Stimulated activated memory B cell treated with anti-CD40 and anti-IgM and Interleukin-4, amounts not matched to agents 10 μg/mL and 1 μg/mL and 100 μg/mL, for 72 hours (primary cell): ENCODE measurements at regions not wholly inside any gene's neighbourhood (a gene's known extent, or its start where the extent isn't known, plus 50 kb on each side); places are given as distances from the start of the nearest gene placed in this dataset.
"Not testable (repeated sequence)": the region's sequence is repeated elsewhere in the genome, so short reads cannot be mapped to it uniquely, and the experiment has no call there.

Experiments used
- ATAC-seq: fragments of 150-1000 bp; cut with Tn5 transposase; 2 replicates; pipeline ENCODE4 v1.10.0; 2021
- H3K27ac Mint-ChIP-seq: one replicate; pipeline ENCODE4 v1.8.0; 2022; ENCODE audit warnings: mild to moderate bottlenecking, mixed read lengths
- H3K27me3 Mint-ChIP-seq: one replicate; pipeline ENCODE4 v1.8.0; 2022; ENCODE audit warnings: mixed read lengths
- H3K36me3 Mint-ChIP-seq: one replicate; pipeline ENCODE4 v1.8.0; 2022; ENCODE audit warnings: mixed read lengths
- H3K4me1 Mint-ChIP-seq: one replicate; pipeline ENCODE4 v1.8.0; 2022; ENCODE audit warnings: mixed read lengths
- H3K4me3 Mint-ChIP-seq: one replicate; pipeline ENCODE4 v1.8.0; 2022; ENCODE audit warnings: mild to moderate bottlenecking, moderate library complexity, mixed read lengths
- H3K9me3 Mint-ChIP-seq: one replicate; pipeline ENCODE4 v1.8.0; 2022; ENCODE audit warnings: mixed read lengths

- no peaks in the 10 kb centered on the region for H3K27me3 Mint-ChIP-seq
- H3K4me3 Mint-ChIP-seq: no peak overlapping the region
- no peak overlapping the region for H3K27ac Mint-ChIP-seq
- ATAC-seq: no peak
- no peaks in the 10 kb centered on the region for H3K36me3 Mint-ChIP-seq
- H3K4me1 Mint-ChIP-seq: no peaks in the 10 kb centered on the region
- H3K9me3 Mint-ChIP-seq: no peaks in the 10 kb centered on the region
Observed at GRCh38 chr4:117014236-117014635, 71.1 kb downstream of the TRAM1L1 start.

- no peaks in the 10 kb centered on the region for H3K36me3 Mint-ChIP-seq
- no peaks in the 10 kb centered on the region for H3K4me1 Mint-ChIP-seq
- H3K27ac Mint-ChIP-seq: no peak overlapping the region
- ATAC-seq: no peak
- no peak overlapping the region for H3K4me3 Mint-ChIP-seq
- H3K27me3 Mint-ChIP-seq: no peaks in the 10 kb centered on the region
- no peaks in the 10 kb centered on the region for H3K9me3 Mint-ChIP-seq
Observed at GRCh38 chr4:117010671-117011070, 74.7 kb downstream of the TRAM1L1 start.

- no peak for ATAC-seq
Observed at GRCh38 chr4:117001077-117001476, 84.3 kb downstream of the TRAM1L1 start.

GRCh38 chr4:116982656-116983055, 102.7 kb downstream of the TRAM1L1 start:
- no peak for ATAC-seq
- peaks cover 5% of the 10 kb centered on the region for H3K9me3 Mint-ChIP-seq

More at GRCh38 chr4:117001077-117001476, 84.3 kb downstream of the TRAM1L1 start:
- H3K9me3 Mint-ChIP-seq: no peaks in the 10 kb centered on the region
- no peak overlapping the region for H3K4me3 Mint-ChIP-seq
- H3K27ac Mint-ChIP-seq: no peak overlapping the region
- H3K4me1 Mint-ChIP-seq: no peaks in the 10 kb centered on the region
- H3K27me3 Mint-ChIP-seq: no peaks in the 10 kb centered on the region
- no peaks in the 10 kb centered on the region for H3K36me3 Mint-ChIP-seq

GRCh38 chr4:116980436-116980835, 104.9 kb downstream of the TRAM1L1 start:
- not testable (repeated sequence) for H3K4me3 Mint-ChIP-seq, H3K4me1 Mint-ChIP-seq

More at GRCh38 chr4:116982656-116983055, 102.7 kb downstream of the TRAM1L1 start:
- no peaks in the 10 kb centered on the region for H3K27me3 Mint-ChIP-seq
- H3K36me3 Mint-ChIP-seq: no peaks in the 10 kb centered on the region
- H3K4me3 Mint-ChIP-seq: no peak overlapping the region
- no peak overlapping the region for H3K27ac Mint-ChIP-seq
- H3K4me1 Mint-ChIP-seq: no peaks in the 10 kb centered on the region

GRCh38 chr4:116959045-116959444, 126.3 kb downstream of the TRAM1L1 start:
- Mint-ChIP-seq H3K4me1 (no peaks in the 10 kb centered on the region), H3K9me3 (no peaks in the 10 kb centered on the region), H3K36me3 (no peaks in the 10 kb centered on the region), H3K4me3 (no peak overlapping the region), H3K27ac (no peak overlapping the region), H3K27me3 (no peaks in the 10 kb centered on the region)
- no peak for ATAC-seq

More at GRCh38 chr4:116980436-116980835, 104.9 kb downstream of the TRAM1L1 start:
- not testable (repeated sequence) for H3K27me3 Mint-ChIP-seq, H3K27ac Mint-ChIP-seq, H3K36me3 Mint-ChIP-seq, ATAC-seq, H3K9me3 Mint-ChIP-seq

- Mint-ChIP-seq H3K9me3 (no peaks in the 10 kb centered on the region), H3K27me3 (no peaks in the 10 kb centered on the region), H3K27ac (no peak overlapping the region), H3K36me3 (no peaks in the 10 kb centered on the region), H3K4me1 (no peaks in the 10 kb centered on the region), H3K4me3 (no peak overlapping the region)
- no peak for ATAC-seq
Observed at GRCh38 chr4:116953947-116954346, 131.4 kb downstream of the TRAM1L1 start.

GRCh38 chr4:116952530-116953136, 132.7 kb downstream of the TRAM1L1 start:
- Mint-ChIP-seq H3K4me1 (no peaks in the 10 kb centered on the region), H3K27me3 (no peaks in the 10 kb centered on the region), H3K36me3 (no peaks in the 10 kb centered on the region), H3K4me3 (no peak overlapping the region), H3K27ac (no peak overlapping the region), H3K9me3 (no peaks in the 10 kb centered on the region)
- no peak for ATAC-seq

GRCh38 chr4:116949856-116950255, 135.5 kb downstream of the TRAM1L1 start:
- no peaks in the 10 kb centered on the region for H3K9me3 Mint-ChIP-seq
- H3K4me3 Mint-ChIP-seq: no peak overlapping the region
- no peak overlapping the region for H3K27ac Mint-ChIP-seq
- H3K36me3 Mint-ChIP-seq: no peaks in the 10 kb centered on the region
- H3K27me3 Mint-ChIP-seq: no peaks in the 10 kb centered on the region
- H3K4me1 Mint-ChIP-seq: no peaks in the 10 kb centered on the region
- no peak for ATAC-seq

- Mint-ChIP-seq H3K4me1 (no peaks in the 10 kb centered on the region), H3K9me3 (no peaks in the 10 kb centered on the region), H3K27me3 (no peaks in the 10 kb centered on the region), H3K36me3 (no peaks in the 10 kb centered on the region), H3K27ac (no peak overlapping the region), H3K4me3 (no peak overlapping the region)
- ATAC-seq: no peak
Observed at GRCh38 chr4:116942315-116942714, 143.1 kb downstream of the TRAM1L1 start.

GRCh38 chr4:116930329-116930728, 155.0 kb downstream of the TRAM1L1 start:
- no peaks in the 10 kb centered on the region for H3K36me3 Mint-ChIP-seq
- no peak overlapping the region for H3K4me3 Mint-ChIP-seq
- no peaks in the 10 kb centered on the region for H3K4me1 Mint-ChIP-seq
- no peak for ATAC-seq
- no peaks in the 10 kb centered on the region for H3K27me3 Mint-ChIP-seq
- no peaks in the 10 kb centered on the region for H3K9me3 Mint-ChIP-seq
- no peak overlapping the region for H3K27ac Mint-ChIP-seq

GRCh38 chr4:116926631-116927295, 158.6 kb downstream of the TRAM1L1 start:
- Mint-ChIP-seq H3K4me1 (no peaks in the 10 kb centered on the region), H3K27me3 (no peaks in the 10 kb centered on the region), H3K27ac (no peak overlapping the region), H3K36me3 (no peaks in the 10 kb centered on the region), H3K4me3 (no peak overlapping the region), H3K9me3 (no peaks in the 10 kb centered on the region)
- no peak for ATAC-seq

- Mint-ChIP-seq H3K4me3 (no peak overlapping the region), H3K4me1 (no peaks in the 10 kb centered on the region), H3K27ac (no peak overlapping the region), H3K36me3 (no peaks in the 10 kb centered on the region), H3K27me3 (no peaks in the 10 kb centered on the region), H3K9me3 (peaks cover 4% of the 10 kb centered on the region)
- ATAC-seq: peak; percentile 45
Observed at GRCh38 chr4:116925900-116926457, 159.4 kb downstream of the TRAM1L1 start.

GRCh38 chr4:116923389-116923788, 162.0 kb downstream of the TRAM1L1 start:
- no peak overlapping the region for H3K4me3 Mint-ChIP-seq
- ATAC-seq: no peak
- no peaks in the 10 kb centered on the region for H3K36me3 Mint-ChIP-seq
- no peak overlapping the region for H3K27ac Mint-ChIP-seq
- peaks cover 8% of the 10 kb centered on the region for H3K9me3 Mint-ChIP-seq
- no peaks in the 10 kb centered on the region for H3K27me3 Mint-ChIP-seq
- no peaks in the 10 kb centered on the region for H3K4me1 Mint-ChIP-seq

GRCh38 chr4:116913451-116913850, 171.9 kb downstream of the TRAM1L1 start:
- ATAC-seq: no peak
- Mint-ChIP-seq H3K4me3 (no peak overlapping the region), H3K27ac (no peak overlapping the region), H3K9me3 (peaks cover 6% of the 10 kb centered on the region), H3K36me3 (no peaks in the 10 kb centered on the region), H3K4me1 (no peaks in the 10 kb centered on the region), H3K27me3 (no peaks in the 10 kb centered on the region)

GRCh38 chr4:116906758-116907157, 178.6 kb downstream of the TRAM1L1 start:
- Mint-ChIP-seq H3K27me3 (no peaks in the 10 kb centered on the region), H3K27ac (no peak overlapping the region), H3K4me1 (no peaks in the 10 kb centered on the region), H3K9me3 (peaks cover 15% of the 10 kb centered on the region), H3K4me3 (no peak overlapping the region), H3K36me3 (no peaks in the 10 kb centered on the region)
- ATAC-seq: no peak
